Thyroid gland (tissue), 4 donors: ENCODE measurements at regions not wholly inside any gene's neighbourhood (a gene's known extent, or its start where the extent isn't known, plus 50 kb on each side); places are given as distances from the start of the nearest gene placed in this dataset.

Experiments
- POLR2A ChIP-seq, 2 donors: fragments of 450-650 bp; IDR thresholded peaks; one replicate each; pipeline ENCODE4 v1.6.1; 2017; ENCODE audit warnings: antibody characterized with exemption in 2 of 2, mild to moderate bottlenecking in 2 of 2, moderate library complexity in 1 of 2
- TF ChIP-seq, protein P1 (sequence below), 6 experiments: fragments of 200-600 bp in 3 of 6; fragments of 450-650 bp in 3 of 6; sonication (generic) in 3 of 6; IDR thresholded peaks; one replicate each; pipeline ENCODE4 v1.5.1; 2016 to 2019; ENCODE audit warnings: antibody characterized with exemption in 6 of 6, mild to moderate bottlenecking in 2 of 6, inconsistent platforms in 1 of 6, moderate library complexity in 1 of 6

DNA sequence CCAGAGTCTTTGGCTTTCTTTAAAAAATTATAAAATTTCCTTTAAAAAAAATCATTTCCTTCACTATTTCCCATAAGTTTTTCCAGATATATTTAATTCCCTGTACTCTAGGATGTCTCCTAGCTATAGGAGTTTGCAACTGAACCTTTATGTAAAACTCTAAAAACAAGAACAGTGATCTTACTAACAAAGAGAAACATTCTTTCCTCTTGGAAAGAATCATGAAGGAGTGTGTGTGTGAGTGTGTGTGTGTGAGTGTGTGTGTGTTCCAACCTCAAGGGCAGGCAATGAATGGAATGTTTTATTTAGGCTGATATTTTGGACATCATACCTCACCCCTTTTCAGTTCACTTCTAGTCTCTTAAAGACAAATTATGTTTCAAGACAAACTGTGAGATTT is 309.2 kb downstream of the CEMIP2 start:
- TF ChIP-seq, protein P1, sequence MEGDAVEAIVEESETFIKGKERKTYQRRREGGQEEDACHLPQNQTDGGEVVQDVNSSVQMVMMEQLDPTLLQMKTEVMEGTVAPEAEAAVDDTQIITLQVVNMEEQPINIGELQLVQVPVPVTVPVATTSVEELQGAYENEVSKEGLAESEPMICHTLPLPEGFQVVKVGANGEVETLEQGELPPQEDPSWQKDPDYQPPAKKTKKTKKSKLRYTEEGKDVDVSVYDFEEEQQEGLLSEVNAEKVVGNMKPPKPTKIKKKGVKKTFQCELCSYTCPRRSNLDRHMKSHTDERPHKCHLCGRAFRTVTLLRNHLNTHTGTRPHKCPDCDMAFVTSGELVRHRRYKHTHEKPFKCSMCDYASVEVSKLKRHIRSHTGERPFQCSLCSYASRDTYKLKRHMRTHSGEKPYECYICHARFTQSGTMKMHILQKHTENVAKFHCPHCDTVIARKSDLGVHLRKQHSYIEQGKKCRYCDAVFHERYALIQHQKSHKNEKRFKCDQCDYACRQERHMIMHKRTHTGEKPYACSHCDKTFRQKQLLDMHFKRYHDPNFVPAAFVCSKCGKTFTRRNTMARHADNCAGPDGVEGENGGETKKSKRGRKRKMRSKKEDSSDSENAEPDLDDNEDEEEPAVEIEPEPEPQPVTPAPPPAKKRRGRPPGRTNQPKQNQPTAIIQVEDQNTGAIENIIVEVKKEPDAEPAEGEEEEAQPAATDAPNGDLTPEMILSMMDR (IDR thresholded peaks at IDR 0.05), result no peak
- no peak for TF ChIP-seq POLR2A (IDR thresholded peaks at IDR 0.05)
